Activated naive CD4-positive, alpha-beta T cell treated with anti-CD3 and anti-CD28 coated beads for 36 hours (primary cell): ENCODE measurements at regions not wholly inside any gene's neighbourhood (a gene's known extent, or its start where the extent isn't known, plus 50 kb on each side); places are given as distances from the start of the nearest gene placed in this dataset.

Experiments
- CTCF ChIA-PET: fragments of 350-600 bp; sonication (Branson Sonifier 250); formaldehyde crosslinking; loops from one replicate; lab custom pipeline; 2021; ENCODE audit warnings: antibody characterized with exemption; lab: Charles Lee
- DNase-seq: peaks from one replicate; pipeline ENCODE4 v3.0.0-alpha.2; 2020
- H3K27ac Mint-ChIP-seq: one replicate; pipeline ENCODE4 v1.8.0; 2021; ENCODE audit warnings: mild to moderate bottlenecking, mixed read lengths
- H3K27me3 Mint-ChIP-seq: one replicate; pipeline ENCODE4 v1.8.0; 2021; ENCODE audit warnings: low read depth, mixed read lengths
- H3K36me3 Mint-ChIP-seq: one replicate; pipeline ENCODE4 v1.8.0; 2021; ENCODE audit warnings: low read depth, mixed read lengths
- H3K4me1 Mint-ChIP-seq: one replicate; pipeline ENCODE4 v1.8.0; 2021; ENCODE audit warnings: low read depth, mixed read lengths
- H3K4me3 Mint-ChIP-seq: one replicate; pipeline ENCODE4 v1.8.0; 2021; ENCODE audit warnings: mild to moderate bottlenecking, moderate library complexity, mixed read lengths
- H3K9me3 Mint-ChIP-seq: one replicate; pipeline ENCODE4 v1.8.0; 2021; ENCODE audit warnings: mixed read lengths
- intact Hi-C: fragments of 100-400 bp; cut with micrococcal nuclease; formaldehyde crosslinking; loops from one replicate; pipeline ENCODE4 v1.15.1; 2023

DNA sequence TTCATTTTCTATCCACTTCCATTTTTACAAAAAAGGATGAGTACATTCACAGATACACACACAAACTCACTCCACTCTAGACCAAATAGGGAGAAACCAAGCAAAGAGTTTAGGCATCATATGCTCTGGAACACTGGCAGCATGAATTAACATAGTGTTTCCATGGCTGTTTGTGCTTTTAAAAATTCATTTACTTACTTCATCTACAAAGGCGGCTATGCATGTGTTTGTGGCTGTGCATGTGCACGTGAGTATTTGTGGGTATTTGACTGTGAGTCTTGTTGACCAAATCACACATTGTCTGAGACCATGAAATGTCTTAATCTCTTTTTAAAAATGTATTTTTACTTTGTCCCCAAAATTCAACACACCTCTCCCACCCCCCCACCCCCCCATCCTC lies 203.0 kb upstream of the SESN3 start:
- CTCF ChIA-PET, result interaction anchor here (0.9 kb wide), 1 partner anchor 281 kb away, joined by 3 read pairs; no protein-coding TSS in a partner anchor
- H3K36me3 Mint-ChIP-seq, result no peaks in the 10 kb centered on the region

DNA sequence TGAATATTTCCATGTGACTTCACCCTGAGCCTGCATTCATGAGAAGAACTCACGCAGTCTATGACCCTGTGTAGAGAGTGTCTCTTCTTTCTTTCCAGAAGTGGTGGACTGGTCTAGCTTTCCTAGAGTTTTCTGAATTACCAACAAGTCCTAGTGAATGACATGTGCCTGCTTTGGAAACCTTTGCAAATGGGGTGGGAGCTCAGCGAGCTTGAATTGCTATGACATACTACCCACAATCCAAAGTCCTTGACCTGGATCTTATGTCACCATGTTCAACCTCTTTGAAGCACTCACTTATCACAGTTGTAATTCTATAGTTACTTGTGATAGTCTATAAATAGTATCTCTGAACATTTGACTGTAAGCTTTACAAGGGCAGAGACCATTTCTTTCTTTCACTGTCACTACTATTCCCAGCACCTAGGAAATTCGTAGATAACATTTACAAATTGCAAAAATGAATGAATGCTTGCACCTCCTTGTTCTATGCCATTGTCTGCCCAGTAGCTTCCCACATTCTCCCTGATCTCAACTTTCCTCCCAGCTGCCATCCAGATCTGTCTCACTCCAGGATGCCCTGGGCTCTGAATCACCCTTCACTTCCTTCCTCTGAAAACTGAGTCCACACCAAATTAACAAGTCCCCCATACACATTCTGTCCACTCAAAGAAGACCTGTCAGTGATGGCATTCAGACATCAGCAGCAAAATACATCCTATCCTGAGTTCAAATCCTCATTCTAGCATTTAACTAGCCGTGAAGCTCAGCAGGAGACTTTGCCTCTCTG lies 201.9 kb upstream of the SESN3 start:
- H3K27ac Mint-ChIP-seq, result no peak overlapping the region
- intact Hi-C loops, result no loop called here

More for the DNA sequence above, 203.0 kb upstream of the SESN3 start:
- H3K4me1 Mint-ChIP-seq, result peaks cover 15% of the 10 kb centered on the region
- H3K27ac Mint-ChIP-seq, result no peak overlapping the region
- DNase-seq, result no peak
- H3K9me3 Mint-ChIP-seq, result no peaks in the 10 kb centered on the region
- no peak overlapping the region for H3K4me3 Mint-ChIP-seq
- H3K27me3 Mint-ChIP-seq, result no peaks in the 10 kb centered on the region
- intact Hi-C loops, result no loop called here

DNA sequence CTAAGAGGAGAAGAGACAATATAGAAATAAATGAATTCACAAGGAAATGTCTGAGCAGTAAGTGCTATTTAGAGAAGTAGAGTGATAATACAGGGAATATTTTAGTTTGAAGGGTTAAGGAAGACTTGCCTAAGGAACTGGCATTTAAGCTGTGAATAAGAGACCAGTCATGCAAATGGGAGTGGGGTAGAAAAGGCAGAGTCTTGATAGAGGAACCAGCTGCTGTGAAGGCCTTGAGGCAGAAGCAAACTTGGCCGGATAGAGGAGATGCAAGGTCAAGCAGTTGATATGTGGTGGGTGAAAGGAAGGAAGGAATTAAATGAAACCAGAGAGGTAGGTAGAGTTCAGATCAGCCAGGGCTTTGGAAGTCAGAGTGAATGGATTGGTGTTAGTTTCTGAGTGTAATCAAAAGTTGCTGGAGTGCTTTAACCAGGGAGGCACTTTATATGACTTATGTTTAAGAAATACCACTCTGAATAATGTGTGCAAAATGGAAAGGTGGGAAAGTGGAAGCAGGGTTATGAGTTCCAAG lies 198.4 kb upstream of the SESN3 start:
- peaks cover 5% of the 10 kb centered on the region for H3K4me1 Mint-ChIP-seq
- H3K36me3 Mint-ChIP-seq, result no peaks in the 10 kb centered on the region
- DNase-seq, result no peak
- H3K4me3 Mint-ChIP-seq, result no peak overlapping the region
- no peaks in the 10 kb centered on the region for H3K27me3 Mint-ChIP-seq
- no peaks in the 10 kb centered on the region for H3K9me3 Mint-ChIP-seq
- CTCF ChIA-PET, result no interaction called here
- intact Hi-C loops, result no loop called here
- no peak overlapping the region for H3K27ac Mint-ChIP-seq

More for the DNA sequence above, 201.9 kb upstream of the SESN3 start:
- Mint-ChIP-seq H3K4me3 (no peak overlapping the region), H3K36me3 (no peaks in the 10 kb centered on the region), H3K9me3 (no peaks in the 10 kb centered on the region), H3K4me1 (peaks cover 15% of the 10 kb centered on the region), H3K27me3 (no peaks in the 10 kb centered on the region)
- CTCF ChIA-PET, result interaction anchor here (0.7 to 0.9 kb wide), 2 partner anchors 13 to 280 kb away, joined by 3 read pairs; no protein-coding TSS in a partner anchor
- DNase-seq, result no peak

DNA sequence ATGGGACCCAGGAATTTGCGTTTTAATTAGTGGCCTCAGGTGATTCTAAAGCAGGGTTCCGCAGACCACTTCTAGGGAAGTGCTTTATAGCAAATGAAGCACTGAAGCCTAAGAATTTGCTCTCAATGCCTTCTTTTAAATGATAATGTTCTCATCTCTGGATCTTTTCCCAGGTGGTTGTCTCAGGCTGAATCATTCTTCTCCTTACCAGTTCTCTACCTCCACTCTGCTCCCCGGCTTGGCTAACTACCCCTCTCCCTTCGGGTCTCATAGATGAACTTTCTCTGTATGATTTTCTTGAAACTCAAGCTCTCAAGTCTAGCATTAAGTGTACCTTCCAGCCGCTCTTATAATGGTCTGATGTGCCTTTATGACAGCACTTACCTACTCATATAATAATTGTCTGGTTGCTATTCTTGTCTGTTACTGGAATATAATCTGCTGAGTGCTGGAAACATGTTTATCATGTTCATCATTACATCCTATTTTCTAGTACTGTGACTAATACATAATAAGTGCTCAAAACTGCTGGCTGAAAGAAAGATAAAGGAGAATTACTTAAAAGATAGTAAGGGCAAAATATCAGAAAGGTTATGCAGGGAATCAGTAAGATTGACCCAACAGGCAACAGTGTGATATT lies 195.9 kb upstream of the SESN3 start:
- no peaks in the 10 kb centered on the region for H3K4me1 Mint-ChIP-seq
- DNase-seq, result no peak
- H3K27me3 Mint-ChIP-seq, result no peaks in the 10 kb centered on the region
- H3K9me3 Mint-ChIP-seq, result no peaks in the 10 kb centered on the region
- intact Hi-C loops, result no loop called here
- H3K27ac Mint-ChIP-seq, result no peak overlapping the region
- CTCF ChIA-PET, result no interaction called here
- no peak overlapping the region for H3K4me3 Mint-ChIP-seq
- no peaks in the 10 kb centered on the region for H3K36me3 Mint-ChIP-seq

DNA sequence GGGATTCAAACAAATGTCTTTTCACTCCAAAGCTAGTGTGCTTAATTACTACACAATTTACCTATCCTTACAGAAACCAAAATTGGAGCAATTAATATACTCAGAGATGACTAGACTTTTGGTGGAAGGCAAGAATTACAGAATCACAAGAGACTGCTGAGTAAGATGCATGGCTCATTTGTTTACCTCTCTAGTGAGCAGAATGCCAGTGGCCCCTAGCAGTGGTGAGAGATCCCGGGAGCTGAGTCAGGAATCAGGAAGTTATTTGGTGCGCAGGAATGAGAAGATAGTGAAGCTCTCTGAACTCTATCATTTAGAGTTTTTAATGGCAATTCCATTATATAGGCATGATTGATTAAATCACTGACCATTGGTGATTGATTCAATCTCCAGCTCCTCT lies 188.9 kb upstream of the SESN3 start:
- DNase-seq, result no peak
- H3K9me3 Mint-ChIP-seq, result no peaks in the 10 kb centered on the region
- no peaks in the 10 kb centered on the region for H3K4me1 Mint-ChIP-seq
- no peaks in the 10 kb centered on the region for H3K36me3 Mint-ChIP-seq
- no peaks in the 10 kb centered on the region for H3K27me3 Mint-ChIP-seq
- CTCF ChIA-PET, result interaction anchor here (1.2 kb wide), 1 partner anchor 262 kb away, joined by 3 read pairs; no protein-coding TSS in a partner anchor
- no peak overlapping the region for H3K4me3 Mint-ChIP-seq
- H3K27ac Mint-ChIP-seq, result no peak overlapping the region
- intact Hi-C loops, result no loop called here

DNA sequence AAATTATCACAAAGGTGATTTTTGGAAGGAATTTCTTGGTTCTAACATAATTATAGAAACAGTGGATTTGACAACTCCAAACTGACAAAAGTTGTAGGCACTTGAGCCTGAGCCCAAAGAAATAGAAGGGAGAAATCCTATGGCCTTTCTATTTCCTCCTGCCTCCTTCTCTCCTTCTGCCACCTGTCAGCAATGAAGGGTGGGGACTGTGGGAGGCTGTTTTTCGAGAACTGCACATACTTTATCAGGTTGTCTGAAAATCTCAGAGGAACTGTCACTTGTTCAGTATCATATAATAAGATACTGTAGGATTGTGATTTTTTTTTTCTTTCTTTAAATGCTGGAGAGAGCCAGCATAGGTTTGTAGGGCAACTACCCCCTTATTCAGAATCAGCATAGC lies 187.9 kb upstream of the SESN3 start:
- Mint-ChIP-seq H3K36me3 (no peaks in the 10 kb centered on the region), H3K4me1 (no peaks in the 10 kb centered on the region), H3K4me3 (no peak overlapping the region), H3K27ac (no peak overlapping the region), H3K27me3 (no peaks in the 10 kb centered on the region), H3K9me3 (no peaks in the 10 kb centered on the region)
- CTCF ChIA-PET, result no interaction called here
- no peak for DNase-seq
- intact Hi-C loops, result no loop called here

DNA sequence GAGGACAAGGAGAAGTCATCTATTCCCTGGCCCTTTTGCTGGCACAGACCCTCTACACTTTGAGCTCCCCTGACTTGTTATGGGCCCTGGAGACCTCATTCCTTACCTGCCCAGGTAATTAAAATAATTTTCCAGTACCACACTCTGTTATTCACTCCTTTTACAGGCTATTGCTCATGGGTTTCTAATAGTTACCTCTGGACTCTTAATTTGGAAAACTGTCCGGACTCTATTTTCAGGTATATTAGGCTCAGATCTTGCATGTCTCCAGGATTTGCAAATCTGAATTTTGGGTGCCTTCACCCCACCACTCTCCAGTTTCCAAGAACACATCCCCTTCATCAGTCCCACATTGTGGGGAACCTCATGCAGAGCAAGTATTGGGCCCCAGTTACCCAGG lies 186.8 kb upstream of the SESN3 start:
- Mint-ChIP-seq H3K4me1 (no peaks in the 10 kb centered on the region), H3K4me3 (no peak overlapping the region), H3K27me3 (no peaks in the 10 kb centered on the region), H3K27ac (no peak overlapping the region), H3K9me3 (no peaks in the 10 kb centered on the region), H3K36me3 (no peaks in the 10 kb centered on the region)
- DNase-seq, result no peak
- intact Hi-C loops, result no loop called here
- CTCF ChIA-PET, result no interaction called here

DNA sequence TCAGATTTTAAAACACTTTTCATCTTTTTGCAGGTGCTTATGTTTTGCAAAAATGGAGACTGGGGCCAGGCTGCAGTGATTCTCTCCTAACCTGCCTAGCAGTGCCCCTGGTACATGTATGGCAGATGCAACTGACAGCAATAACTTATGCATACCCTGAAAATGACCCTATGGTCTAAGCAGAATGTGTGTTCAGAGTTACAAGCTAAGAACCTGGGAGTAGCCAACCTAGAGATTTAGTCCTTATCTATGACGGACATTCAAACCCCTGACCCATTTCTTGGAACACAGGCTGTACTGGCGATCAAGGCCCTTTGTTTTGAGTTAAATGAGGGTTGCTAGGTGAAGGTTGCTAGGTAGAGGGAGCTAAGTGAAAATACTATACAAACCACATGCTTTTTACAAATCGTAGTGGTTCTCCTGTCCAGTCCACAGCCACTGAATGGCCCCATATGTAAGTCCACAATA lies 184.9 kb upstream of the SESN3 start:
- CTCF ChIA-PET, result interaction anchor here (1.1 kb wide), 1 partner anchor 262 kb away, joined by 3 read pairs; no protein-coding TSS in a partner anchor
- intact Hi-C loops, result no loop called here
- Mint-ChIP-seq H3K4me3 (no peak overlapping the region), H3K4me1 (peaks cover 2% of the 10 kb centered on the region), H3K36me3 (no peaks in the 10 kb centered on the region), H3K27me3 (no peaks in the 10 kb centered on the region), H3K27ac (no peak overlapping the region), H3K9me3 (no peaks in the 10 kb centered on the region)
- no peak for DNase-seq

DNA sequence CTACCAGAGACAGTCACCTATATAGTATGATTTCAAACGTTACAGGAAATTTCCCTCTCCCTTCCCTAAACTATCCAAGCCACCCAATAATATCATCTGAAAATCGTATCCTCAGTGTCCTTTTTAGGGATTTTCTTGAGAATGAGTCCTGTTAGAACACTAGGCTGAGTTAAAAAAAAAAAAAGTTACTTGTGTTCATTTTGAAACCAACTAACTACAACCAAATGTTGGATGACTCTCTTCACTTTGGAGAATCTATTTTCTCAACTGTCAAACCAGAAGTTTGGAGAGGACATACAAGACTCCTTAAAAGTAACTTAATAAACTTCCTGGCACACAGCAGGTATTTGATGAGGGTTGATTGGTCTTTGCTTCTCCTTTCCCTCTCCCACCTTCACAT lies 183.2 kb upstream of the SESN3 start:
- Mint-ChIP-seq H3K36me3 (no peaks in the 10 kb centered on the region), H3K27ac (no peak overlapping the region), H3K4me3 (no peak overlapping the region), H3K4me1 (peaks cover 5% of the 10 kb centered on the region), H3K27me3 (no peaks in the 10 kb centered on the region), H3K9me3 (no peaks in the 10 kb centered on the region)
- intact Hi-C loops, result no loop called here
- no peak for DNase-seq
- CTCF ChIA-PET, result no interaction called here

DNA sequence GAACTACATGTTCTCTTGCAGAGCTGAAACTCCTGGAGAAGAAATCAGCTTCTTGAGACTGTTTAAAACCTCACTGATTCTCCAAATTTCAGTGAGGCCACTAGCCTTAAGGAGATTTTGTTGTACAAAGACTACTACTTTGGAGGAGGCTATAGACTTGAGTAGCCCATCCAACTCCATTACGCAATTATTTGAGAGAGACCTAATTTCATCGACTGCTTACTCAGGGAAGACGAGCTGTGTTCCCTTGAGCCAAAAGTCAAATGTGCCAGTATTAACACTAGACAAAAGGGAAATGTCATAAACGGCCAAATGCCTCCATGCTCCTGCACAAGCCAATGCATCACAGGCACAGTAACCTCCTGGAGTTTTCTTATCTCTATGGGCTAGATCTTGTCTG lies 182.8 kb upstream of the SESN3 start:
- DNase-seq, result no peak
- no peak overlapping the region for H3K4me3 Mint-ChIP-seq
- peaks cover 5% of the 10 kb centered on the region for H3K4me1 Mint-ChIP-seq
- CTCF ChIA-PET, result no interaction called here
- H3K27me3 Mint-ChIP-seq, result no peaks in the 10 kb centered on the region
- intact Hi-C loops, result no loop called here
- no peaks in the 10 kb centered on the region for H3K36me3 Mint-ChIP-seq
- no peaks in the 10 kb centered on the region for H3K9me3 Mint-ChIP-seq
- H3K27ac Mint-ChIP-seq, result no peak overlapping the region

DNA sequence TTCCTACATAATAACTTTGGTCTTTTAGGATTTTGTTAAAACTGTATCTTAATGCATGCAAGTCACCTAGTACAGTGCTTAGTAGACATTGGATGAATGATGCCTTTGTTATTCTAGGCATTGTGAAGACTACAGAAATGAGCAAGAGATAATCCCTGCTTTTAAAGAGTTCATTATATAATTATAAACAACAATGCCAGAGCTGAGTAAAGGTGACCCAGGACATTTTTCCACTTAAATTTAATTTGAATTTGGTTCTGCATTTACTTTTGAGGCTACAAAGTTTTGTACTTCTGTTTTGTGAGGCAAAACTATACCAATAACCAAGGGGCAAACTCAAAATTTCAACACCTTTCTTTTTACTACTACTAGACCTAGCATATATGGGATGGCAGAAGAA lies 182.0 kb upstream of the SESN3 start:
- Mint-ChIP-seq H3K4me3 (no peak overlapping the region), H3K27me3 (no peaks in the 10 kb centered on the region), H3K27ac (no peak overlapping the region), H3K36me3 (no peaks in the 10 kb centered on the region), H3K9me3 (no peaks in the 10 kb centered on the region), H3K4me1 (peaks cover 5% of the 10 kb centered on the region)
- DNase-seq, result no peak
- CTCF ChIA-PET, result no interaction called here
- intact Hi-C loops, result no loop called here

DNA sequence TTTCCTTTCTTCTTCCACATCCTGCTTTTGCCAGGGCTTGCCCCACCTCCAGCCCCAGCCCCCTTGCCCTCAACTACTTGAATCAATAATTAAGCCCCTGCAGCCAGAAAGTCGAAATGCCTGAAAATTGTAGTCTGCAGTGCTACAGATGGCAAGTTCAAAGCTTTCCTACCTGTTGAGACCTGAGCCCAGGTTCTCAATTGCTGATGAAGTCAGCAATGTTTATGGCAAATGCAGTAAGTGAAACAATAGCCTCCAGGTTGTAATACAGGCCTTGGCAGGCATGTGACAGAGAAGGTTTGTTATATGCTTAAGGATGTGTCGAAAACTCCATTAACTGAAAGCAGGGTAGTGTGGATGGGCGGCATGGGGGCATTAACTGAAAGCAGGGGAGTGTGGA lies 181.1 kb upstream of the SESN3 start:
- no peak for DNase-seq
- H3K27ac Mint-ChIP-seq, result no peak overlapping the region
- CTCF ChIA-PET, result no interaction called here
- intact Hi-C loops, result no loop called here
- H3K9me3 Mint-ChIP-seq, result no peaks in the 10 kb centered on the region
- no peaks in the 10 kb centered on the region for H3K36me3 Mint-ChIP-seq
- no peaks in the 10 kb centered on the region for H3K27me3 Mint-ChIP-seq
- peaks cover 5% of the 10 kb centered on the region for H3K4me1 Mint-ChIP-seq
- H3K4me3 Mint-ChIP-seq, result no peak overlapping the region
